Neural cell (in vitro differentiated cells): ENCODE measurements at regions not wholly inside any gene's neighbourhood (a gene's known extent, or its start where the extent isn't known, plus 50 kb on each side); places are given as distances from the start of the nearest gene placed in this dataset.

ENCODE experiments used
- CTCF ChIP-seq: fragments of 450-650 bp; IDR thresholded peaks from 2 replicates; pipeline ENCODE4 v1.5.1; 2014; ENCODE audit warnings: antibody characterized with exemption, mild to moderate bottlenecking, moderate library complexity; ENCODE audit not compliant: poor library complexity, severe bottlenecking
- EP300 ChIP-seq: fragments of 450-650 bp; conservative IDR thresholded peaks from 2 replicates; pipeline ENCODE4 v1.6.1; 2014; ENCODE audit warnings: antibody characterized with exemption, mild to moderate bottlenecking, moderate library complexity; ENCODE audit not compliant: poor library complexity, severe bottlenecking
- POLR2AphosphoS5 ChIP-seq: IDR thresholded peaks from 2 replicates; pipeline ENCODE4 v1.6.1; 2012
- REST ChIP-seq: IDR thresholded peaks from 2 replicates; pipeline ENCODE4 v1.6.1; 2012; ENCODE audit warnings: borderline replicate concordance
- SMC3 ChIP-seq: fragments of 450-650 bp; conservative IDR thresholded peaks from 2 replicates; pipeline ENCODE4 v1.6.1; 2014; ENCODE audit warnings: antibody characterized with exemption, mild to moderate bottlenecking, moderate library complexity; ENCODE audit not compliant: poor library complexity

- TF ChIP-seq REST: no peak
- no peak for TF ChIP-seq CTCF
- TF ChIP-seq EP300: no peak
- TF ChIP-seq POLR2AphosphoS5: no peak
- TF ChIP-seq SMC3: no peak
Observed at GRCh38 chr4:19969492-19969891, 282.2 kb upstream of the SLIT2 start.
